RPMI8226 (cell line): ENCODE measurements at regions not wholly inside any gene's neighbourhood (a gene's known extent, or its start where the extent isn't known, plus 50 kb on each side); places are given as distances from the start of the nearest gene placed in this dataset.
A peak's percentile ranks its signal among the peaks of the same experiment; 100 is the strongest.
"Not testable (repeated sequence)": the region's sequence is repeated elsewhere in the genome, so short reads cannot be mapped to it uniquely, and the experiment has no call there.

Source experiments
- DNase-seq: peaks from one replicate; pipeline ENCODE4 v3.0.0-alpha.2; 2015

DNA sequence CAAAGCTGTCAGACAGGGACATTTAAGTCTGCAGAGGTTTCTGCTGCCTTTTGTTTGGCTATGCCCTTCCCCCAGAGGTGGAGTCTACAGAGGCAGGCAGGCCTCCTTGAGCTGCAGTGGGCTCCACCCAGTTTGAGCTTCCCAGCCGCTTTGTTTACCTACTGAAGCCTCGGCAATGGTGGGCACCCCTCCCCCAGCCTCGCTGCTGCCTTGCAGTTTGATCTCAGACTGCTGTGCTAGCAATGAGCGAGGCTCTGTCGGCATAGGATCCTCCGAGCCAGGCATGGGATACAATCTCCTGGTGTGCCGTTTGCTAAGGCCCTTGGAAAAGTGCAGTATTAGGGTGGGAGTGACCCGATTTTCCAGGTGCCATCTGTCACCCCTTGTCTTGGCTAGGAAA lies 149.4 kb upstream of the PGRMC2 start:
- not testable (repeated sequence) for DNase-seq

- DNase-seq, result not testable (repeated sequence)
Observed at GRCh38 chr4:128429023-128429613, 141.5 kb upstream of the PGRMC2 start.

DNA sequence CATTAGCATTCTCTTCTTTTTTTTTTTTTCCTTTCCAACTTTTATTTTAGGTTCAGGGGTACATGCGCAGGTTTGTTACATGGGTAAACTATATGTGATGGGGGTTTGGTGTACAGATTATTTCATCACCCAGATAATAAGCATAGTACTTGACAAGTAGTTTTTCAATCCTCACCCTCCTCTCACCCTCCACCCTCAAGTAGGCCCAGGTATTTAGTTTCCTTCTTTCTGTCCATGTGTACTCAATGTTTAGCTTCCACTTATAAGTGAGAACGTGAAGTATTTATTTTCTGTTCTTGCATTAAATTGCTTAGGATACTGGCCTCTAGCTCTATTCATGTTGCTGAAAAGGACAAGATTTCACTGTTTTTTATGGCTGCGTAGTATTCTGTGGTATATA lies 140.8 kb upstream of the PGRMC2 start:
- no peak for DNase-seq

DNA sequence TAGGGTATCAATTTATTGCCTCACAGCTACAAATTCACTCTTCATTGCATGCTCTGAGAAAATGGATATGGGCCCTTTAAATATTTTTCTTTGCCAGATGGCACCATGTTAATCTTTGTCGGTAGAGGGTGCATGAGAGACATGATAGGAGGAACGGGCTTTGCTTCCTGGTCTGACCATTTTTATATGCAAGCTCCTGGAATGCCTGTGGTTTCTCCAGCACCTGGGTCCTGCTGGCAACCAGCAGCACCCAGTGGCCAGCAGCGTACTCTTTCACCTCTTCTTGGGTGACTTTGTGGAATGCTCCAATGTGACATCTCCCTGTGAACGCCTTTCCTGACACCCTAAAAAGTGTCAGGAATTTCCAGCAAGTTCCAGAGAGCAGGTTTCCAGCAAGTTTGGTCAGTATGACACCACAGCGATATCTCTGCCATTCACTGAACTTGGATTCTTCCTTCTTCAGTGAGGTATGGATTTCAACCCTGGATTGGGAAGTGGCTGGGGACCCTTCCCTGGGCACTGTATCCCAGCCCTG lies 140.3 kb upstream of the PGRMC2 start:
- peak; percentile 60 for DNase-seq

GRCh38 chr4:128424527-128425497 lies 137.2 kb upstream of the PGRMC2 start:
- no peak for DNase-seq

DNA sequence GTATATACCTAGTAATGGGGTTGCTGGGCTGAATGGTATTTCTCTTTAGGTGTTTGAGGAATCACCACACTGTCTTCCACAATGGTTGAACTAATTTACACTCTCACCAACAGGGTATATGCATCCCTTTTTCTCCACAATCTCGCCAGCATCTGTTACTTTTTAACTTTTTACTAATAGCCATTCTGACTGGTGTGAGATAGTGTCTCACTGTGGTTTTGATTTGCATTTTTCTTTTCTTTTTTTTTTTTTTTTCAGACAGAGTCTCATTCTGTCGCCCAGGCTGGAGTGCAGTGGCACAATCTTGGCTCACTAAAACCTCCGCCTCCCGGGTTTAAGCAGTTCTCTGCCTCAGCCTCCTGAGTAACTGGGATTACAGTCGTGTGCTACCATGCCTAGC lies 134.7 kb upstream of the PGRMC2 start:
- DNase-seq, result not testable (repeated sequence)

DNA sequence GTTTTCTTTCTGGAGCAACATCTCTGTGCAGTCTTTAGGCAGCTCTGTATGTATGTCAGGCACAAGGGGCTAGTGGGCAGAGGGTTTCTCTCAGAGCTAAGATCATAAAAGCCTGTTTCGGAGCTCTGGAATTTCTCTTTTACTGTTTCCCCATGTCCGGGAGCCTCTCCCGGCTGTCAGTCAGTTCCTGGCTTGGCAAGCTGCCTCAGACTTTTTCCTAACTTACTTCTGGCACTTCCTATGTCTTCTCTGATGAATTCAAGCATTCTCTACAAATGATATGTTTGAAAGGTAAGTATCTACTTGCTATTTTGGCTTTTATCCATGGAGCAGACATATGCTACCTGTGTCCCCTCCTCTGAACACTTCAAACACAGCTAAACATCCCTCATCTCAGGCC lies 129.3 kb upstream of the PGRMC2 start:
- no peak for DNase-seq

DNA sequence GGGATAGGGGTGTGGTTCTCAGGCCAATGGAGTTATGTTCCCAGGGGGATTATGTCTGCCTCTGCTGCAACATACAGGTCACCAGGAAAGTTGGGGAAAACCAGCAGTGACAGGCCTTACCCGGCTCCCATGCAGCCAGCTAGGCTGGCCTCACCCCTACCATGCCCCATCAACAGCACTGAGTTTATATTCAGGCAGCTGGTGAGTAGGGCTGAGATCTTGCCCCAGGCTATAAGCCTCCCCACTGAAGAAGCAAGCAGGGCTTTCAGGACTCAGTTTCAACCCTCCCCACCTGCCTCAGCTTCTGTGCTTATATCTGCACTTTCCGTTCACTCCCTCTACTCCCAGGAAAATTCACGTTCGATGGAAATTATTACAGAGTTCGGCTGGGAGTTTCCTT lies 122.4 kb upstream of the PGRMC2 start:
- DNase-seq, result no peak

- DNase-seq, result no peak
Observed at GRCh38 chr4:128403586-128403985, 116.0 kb upstream of the PGRMC2 start.

- DNase-seq, result no peak
Observed at GRCh38 chr4:128394778-128395177, 107.2 kb upstream of the PGRMC2 start.

DNA sequence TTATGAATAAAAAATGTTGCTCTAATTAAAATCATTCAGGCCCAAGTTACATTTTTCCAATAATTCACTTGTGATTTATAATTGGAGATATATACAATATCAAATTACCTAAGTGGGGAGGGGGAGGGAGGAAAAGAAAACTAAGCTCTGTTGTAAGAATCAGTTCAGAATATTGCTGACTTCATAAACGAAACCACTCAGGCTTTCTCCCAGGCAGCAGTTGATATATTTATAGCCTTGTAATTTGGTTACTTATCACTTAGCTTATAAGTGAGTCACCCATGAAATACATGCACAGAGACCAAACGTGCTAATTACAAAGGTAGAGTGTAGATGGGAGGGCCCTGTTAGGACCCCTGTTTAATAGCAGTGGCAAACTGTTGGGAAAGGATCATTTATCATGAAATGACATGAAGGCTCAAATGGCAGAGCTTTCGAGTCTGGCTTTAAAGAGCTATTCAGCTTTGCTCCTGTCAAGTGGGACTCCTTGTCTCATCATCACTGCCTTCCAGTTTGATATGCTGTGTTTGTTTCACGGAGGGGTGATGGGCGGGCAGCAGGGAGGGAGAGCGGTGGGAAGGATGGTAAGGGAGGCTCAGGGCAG lies 105.6 kb upstream of the PGRMC2 start:
- peak; percentile 51 for DNase-seq

DNA sequence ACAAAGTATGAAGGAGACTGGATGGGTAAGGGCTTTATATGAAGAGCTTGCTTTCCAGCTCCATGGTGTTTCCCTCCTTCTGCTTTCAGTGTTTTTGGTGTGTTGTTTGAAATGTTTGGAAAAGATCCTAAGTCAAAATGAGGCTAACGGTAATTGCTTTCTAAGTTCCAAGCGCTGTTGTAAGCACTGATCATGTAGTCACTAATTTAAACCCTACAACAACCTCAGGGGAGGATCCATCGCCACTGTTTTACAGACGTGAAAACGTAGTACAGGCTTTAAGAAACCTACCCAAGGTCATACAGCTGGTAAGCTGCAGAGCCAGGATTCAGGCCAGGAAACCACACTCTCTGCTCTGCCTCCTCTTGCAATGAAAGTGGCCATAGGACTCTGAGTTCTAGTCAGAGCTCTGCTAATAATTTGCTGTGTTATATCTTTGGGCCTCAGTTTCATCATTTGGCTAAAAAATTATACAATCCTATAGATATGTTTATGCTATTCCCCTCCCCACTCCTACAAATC lies 102.9 kb upstream of the PGRMC2 start:
- no peak for DNase-seq

DNA sequence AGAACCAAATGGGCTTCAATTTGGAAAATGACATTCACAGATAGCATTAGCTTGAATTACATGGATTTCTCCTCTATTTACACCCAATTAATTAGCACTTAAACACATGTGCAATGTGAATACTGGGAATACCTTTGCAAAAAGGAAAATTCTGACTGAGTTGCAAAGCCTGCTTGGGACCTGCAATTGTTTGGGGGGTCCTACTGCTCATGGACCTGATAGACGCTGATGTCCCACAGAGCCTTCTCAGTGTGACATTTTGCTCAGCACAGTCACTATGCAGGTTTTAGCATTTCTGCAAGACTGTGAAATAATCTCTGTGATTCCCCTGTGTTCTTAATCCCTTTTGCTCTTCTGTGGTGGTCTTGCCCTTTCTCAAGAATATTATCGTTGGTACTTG lies 101.2 kb upstream of the PGRMC2 start:
- no peak for DNase-seq

DNA sequence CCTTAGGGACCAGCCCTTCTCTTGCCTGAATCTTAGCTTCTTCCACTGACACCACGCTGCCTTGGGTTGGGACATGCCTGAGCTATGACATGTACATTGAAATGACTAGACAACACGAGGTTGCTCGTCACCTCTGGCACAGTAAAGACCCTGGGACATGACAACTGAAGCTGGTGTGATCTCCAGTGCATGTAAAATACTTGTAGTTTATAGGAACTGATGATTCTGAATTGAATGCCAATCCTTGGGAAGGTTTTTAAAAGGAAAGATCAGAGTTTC lies 100.7 kb upstream of the PGRMC2 start:
- DNase-seq, result no peak

GRCh38 chr4:128387600-128388351 lies 100.2 kb upstream of the PGRMC2 start:
- DNase-seq, result no peak

DNA sequence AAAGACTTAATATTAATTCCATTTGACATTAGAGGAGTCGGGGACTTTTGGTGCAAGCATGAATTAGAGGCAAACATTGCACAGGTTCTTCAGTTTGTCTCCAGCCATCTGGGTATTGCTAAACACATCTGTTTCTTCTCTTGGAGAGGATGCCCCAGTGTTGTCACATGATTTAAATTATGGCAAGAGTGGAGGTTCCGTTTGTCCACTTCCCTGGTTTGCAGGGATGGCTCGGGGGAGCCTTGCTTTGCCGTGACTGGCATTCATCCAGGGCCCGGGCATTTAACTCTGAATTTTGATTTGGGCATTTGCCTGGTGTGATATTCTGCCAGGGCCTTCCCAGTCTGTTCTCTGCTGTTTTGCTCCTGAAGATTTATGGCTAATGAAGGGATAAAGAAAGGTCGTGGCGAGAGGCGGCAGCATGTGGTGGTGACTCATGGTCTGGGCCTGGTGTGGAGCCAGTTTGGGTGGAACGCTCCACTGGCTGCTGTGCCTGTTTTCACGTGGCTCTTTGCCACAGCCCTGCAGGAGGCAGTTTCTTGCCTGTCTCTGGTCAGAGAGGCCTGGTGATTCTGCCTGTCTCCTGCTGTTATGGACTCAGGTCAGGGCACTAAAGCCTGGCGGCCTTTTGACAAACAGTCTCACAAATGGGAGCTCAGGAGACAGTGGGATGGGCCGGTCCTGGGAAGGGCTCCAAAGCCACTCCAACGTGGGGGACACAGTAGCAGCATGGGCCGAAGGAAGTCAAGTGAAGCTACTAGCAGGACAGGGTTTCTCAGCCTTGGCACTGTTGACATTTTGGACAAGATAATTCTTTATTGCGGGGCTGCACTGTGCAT lies 99.4 kb upstream of the PGRMC2 start:
- DNase-seq, result no peak

GRCh38 chr4:128385683-128386304 lies 98.2 kb upstream of the PGRMC2 start:
- DNase-seq, result no peak

GRCh38 chr4:128384765-128385598 lies 97.4 kb upstream of the PGRMC2 start:
- DNase-seq, result no peak

DNA sequence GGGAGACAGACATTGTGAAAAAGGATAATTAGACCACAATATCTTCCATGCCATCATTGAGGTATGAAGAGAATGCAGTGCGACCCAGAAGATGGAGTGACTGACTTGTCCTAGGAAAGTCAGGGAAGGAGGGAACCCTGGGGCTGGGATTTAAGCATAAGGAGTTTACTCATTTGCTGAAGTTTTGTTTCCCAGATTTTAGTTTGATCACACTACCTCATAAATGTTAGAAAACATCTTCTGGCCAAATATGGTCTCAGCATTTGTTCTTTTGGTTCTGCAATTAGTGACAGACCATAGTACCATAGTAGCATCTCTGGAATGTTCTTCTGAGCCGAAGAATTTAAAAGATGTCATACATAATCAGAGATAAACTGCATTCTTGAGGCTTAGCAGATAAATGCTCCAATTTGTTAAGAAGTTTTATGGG lies 96.5 kb upstream of the PGRMC2 start:
- no peak for DNase-seq

DNA sequence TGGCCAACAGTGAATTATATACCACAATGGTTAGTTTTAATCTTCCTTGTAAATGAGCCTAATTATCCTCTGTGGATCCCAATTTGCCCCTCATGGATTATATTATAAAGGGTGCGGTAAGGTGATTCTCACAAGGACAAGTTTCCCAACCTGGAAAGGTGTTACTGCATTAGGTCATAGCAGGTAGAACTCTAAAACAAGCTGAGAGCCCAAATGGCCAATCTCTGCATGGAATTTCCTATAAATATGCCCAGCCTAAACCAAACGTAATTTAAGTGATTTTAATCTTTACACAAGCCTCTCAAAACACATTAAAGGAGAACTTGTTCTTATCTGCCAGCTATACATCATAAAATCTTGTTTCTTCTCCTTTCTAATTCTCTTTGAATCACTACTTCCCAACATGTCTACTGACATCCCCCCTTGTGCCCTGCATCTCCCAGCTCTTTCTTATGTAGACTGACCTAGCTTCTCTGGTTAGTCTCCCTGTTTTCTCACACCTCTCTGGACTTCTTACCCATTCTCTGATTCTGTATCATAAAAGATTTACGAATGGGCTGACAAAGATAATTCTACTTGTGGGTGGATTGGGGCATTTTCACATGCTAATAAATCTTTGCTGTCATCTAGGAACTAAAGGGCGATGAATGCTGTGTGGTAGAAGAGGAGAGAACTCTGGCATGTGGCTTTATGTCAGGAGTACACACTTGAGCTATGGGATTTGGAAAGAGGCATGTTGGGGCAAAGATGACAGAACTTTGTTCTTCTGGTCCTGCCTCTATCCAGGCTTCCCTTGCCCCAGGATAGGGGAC lies 94.3 kb upstream of the PGRMC2 start:
- DNase-seq, result no peak
